Right lobe of liver (tissue), 4 donors: ENCODE measurements at regions not wholly inside any gene's neighbourhood (a gene's known extent, or its start where the extent isn't known, plus 50 kb on each side); places are given as distances from the start of the nearest gene placed in this dataset.

Source experiments
- POLR2A ChIP-seq: fragments of 450-650 bp; IDR thresholded peaks from one replicate; pipeline ENCODE4 v1.6.1; 2017; ENCODE audit warnings: antibody characterized with exemption, mild to moderate bottlenecking
- TF ChIP-seq, protein P1 (sequence below), 4 donors: fragments of 200-600 bp in 3 of 4; fragments of 450-650 bp in 1 of 4; IDR thresholded peaks; one replicate each; pipeline versions ENCODE4 v1.5.1 to v1.8.0; 2016 to 2022; ENCODE audit warnings: antibody characterized with exemption in 4 of 4, mild to moderate bottlenecking in 2 of 4
- donor health status: DM: no; HTN: no; CAD: no.
- donor health status: DM: no; HTN: no; CAD: no.
- donor health status: DM: no; HTN: yes; CAD: no.

DNA sequence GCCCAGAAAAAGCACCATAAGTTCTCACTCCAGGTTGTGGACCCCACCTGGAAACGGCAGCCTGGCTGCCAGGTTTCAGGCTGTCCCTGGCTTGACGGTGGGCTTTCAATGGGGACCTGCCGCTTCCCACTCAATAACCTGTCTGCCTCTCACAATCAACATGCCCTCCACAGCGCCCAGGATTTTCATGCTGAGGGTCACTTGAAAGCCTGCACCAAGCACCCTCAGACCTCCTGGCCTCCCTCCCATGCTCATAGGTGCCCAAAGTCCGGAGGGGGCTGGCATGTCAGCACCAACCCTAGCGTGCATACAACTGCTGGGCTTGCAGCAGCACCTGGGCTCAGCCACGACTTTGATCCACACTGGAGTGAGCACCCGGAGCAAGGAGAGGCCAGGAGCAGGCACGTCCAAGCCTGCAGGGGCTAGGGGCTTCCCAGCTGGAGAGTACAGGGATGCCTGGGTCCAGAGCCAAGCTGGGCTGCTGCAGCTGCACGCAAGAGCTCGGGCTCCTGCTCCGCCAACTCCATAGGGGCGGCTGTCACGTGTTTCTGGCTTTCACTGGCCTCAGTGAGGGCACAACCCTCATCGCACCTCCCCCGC lies 1214.3 kb upstream of the RAG2 start:
- TF ChIP-seq, protein P1, sequence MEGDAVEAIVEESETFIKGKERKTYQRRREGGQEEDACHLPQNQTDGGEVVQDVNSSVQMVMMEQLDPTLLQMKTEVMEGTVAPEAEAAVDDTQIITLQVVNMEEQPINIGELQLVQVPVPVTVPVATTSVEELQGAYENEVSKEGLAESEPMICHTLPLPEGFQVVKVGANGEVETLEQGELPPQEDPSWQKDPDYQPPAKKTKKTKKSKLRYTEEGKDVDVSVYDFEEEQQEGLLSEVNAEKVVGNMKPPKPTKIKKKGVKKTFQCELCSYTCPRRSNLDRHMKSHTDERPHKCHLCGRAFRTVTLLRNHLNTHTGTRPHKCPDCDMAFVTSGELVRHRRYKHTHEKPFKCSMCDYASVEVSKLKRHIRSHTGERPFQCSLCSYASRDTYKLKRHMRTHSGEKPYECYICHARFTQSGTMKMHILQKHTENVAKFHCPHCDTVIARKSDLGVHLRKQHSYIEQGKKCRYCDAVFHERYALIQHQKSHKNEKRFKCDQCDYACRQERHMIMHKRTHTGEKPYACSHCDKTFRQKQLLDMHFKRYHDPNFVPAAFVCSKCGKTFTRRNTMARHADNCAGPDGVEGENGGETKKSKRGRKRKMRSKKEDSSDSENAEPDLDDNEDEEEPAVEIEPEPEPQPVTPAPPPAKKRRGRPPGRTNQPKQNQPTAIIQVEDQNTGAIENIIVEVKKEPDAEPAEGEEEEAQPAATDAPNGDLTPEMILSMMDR (IDR thresholded peaks at IDR 0.05), result no peak
- TF ChIP-seq POLR2A, result no peak
